A549 (cell line): ENCODE measurements at regions not wholly inside any gene's neighbourhood (a gene's known extent, or its start where the extent isn't known, plus 50 kb on each side); places are given as distances from the start of the nearest gene placed in this dataset.

Source experiments
- ATAC-seq, 2 experiments: fragments of 200-7000 bp in 1 of 2; fragments of >200 bp in 1 of 2; cut with Nextera tagmentation in 1 of 2; cut with Tn5 transposase in 1 of 2; 3 replicates each; pipeline versions ENCODE4 v1.8.0 to v1.9.1; 2018 to 2020; ENCODE audit warnings: mild to moderate bottlenecking in 1 of 2, moderate library complexity in 1 of 2
- CTCF ChIA-PET: fragments of 300-600 bp; sonication (Branson Sonifier 250); formaldehyde crosslinking; extraction: SDS; loops from one replicate; lab custom pipeline; 2021; ENCODE audit warnings: antibody characterized with exemption, inconsistent platforms; lab: Yijun Ruan, JAX
- POLR2A ChIA-PET: fragments of 350-600 bp; formaldehyde crosslinking; extraction: SDS; loops from one replicate; lab custom pipeline; 2021; ENCODE audit warnings: antibody characterized with exemption, inconsistent platforms; lab: Yijun Ruan, JAX
- DNase-seq, 2 experiments: peaks; one replicate each; pipeline versions ENCODE4 v3.0.0 to v3.0.0-alpha.2; 2011 to 2016; ENCODE audit warnings: low read depth in 1 of 2, low spot score in 1 of 2
- FAIRE-seq: peaks from 2 replicates; lab custom pipeline; 2011; peaks lifted over from hg19 to GRCh38; lab: Jason Lieb, UNC
- H3K27ac ChIP-seq, 2 experiments: fragments of >200 bp; sonication (Bioruptor Twin); formaldehyde crosslinking; 3 replicates each; pipeline ENCODE4 v1.5.1; 2016 to 2017
- H3K4me1 ChIP-seq: fragments of >200 bp; sonication (Bioruptor Twin); formaldehyde crosslinking; 3 replicates; pipeline ENCODE4 v1.6.1; 2016
- H3K4me2 ChIP-seq: fragments of >200 bp; sonication (Bioruptor Twin); formaldehyde crosslinking; 3 replicates; pipeline ENCODE4 v1.6.1; 2016
- H3K4me3 ChIP-seq: fragments of >200 bp; sonication (Bioruptor Twin); formaldehyde crosslinking; 3 replicates; pipeline ENCODE4 v1.5.1; 2016
- H3K9me3 ChIP-seq: fragments of >200 bp; sonication (Bioruptor Twin); formaldehyde crosslinking; 3 replicates; pipeline ENCODE4 v1.6.1; 2016
- CBX8 ChIP-seq: fragments of 200-600 bp; sonication (generic); IDR thresholded peaks from 2 replicates; pipeline ENCODE4 v1.6.1; 2016
- CEBPB ChIP-seq, 2 experiments: fragments of >200 bp in 1 of 2; sonication (Bioruptor Twin) in 1 of 2; formaldehyde crosslinking in 1 of 2; IDR thresholded peaks; 2 replicates each; pipeline ENCODE4 v1.6.1; 2012 to 2016
- EHMT2 ChIP-seq: fragments of 200-600 bp; sonication (generic); IDR thresholded peaks from 2 replicates; pipeline ENCODE4 v1.6.1; 2016; ENCODE audit warnings: antibody characterized with exemption, low read depth, mild to moderate bottlenecking, moderate library complexity
- FOSL2 ChIP-seq, 2 experiments: fragments of 450-650 bp in 1 of 2; fragments of >200 bp in 1 of 2; sonication (Bioruptor Twin) in 1 of 2; formaldehyde crosslinking; IDR thresholded peaks; 2 replicates each; pipeline versions ENCODE4 v1.5.0 to v1.6.1; 2016 to 2020; ENCODE audit warnings: mild to moderate bottlenecking in 1 of 2, moderate library complexity in 1 of 2
- JUNB ChIP-seq: fragments of >200 bp; sonication (Bioruptor Twin); formaldehyde crosslinking; IDR thresholded peaks from 2 replicates; pipeline ENCODE4 v1.6.1; 2016
- MYC ChIP-seq: IDR thresholded peaks from 2 replicates; pipeline ENCODE4 v1.6.1; 2012; ENCODE audit warnings: mild to moderate bottlenecking, inconsistent platforms, low read length, improper control_type of control experiment, borderline replicate concordance
- NFE2L2 ChIP-seq: fragments of 150-350 bp; conservative IDR thresholded peaks from 2 replicates; pipeline ENCODE4 v1.6.1; 2014; ENCODE audit warnings: low read length
- NPAS2 ChIP-seq: fragments of 250-450 bp; sonication (Bioruptor Pico); IDR thresholded peaks from 2 replicates; pipeline ENCODE4 v1.8.0; 2022; ENCODE audit warnings: mild to moderate bottlenecking, moderate library complexity, borderline replicate concordance
- NR3C1 ChIP-seq: fragments of >200 bp; sonication (Bioruptor Twin); formaldehyde crosslinking; IDR thresholded peaks from 3 replicates; pipeline ENCODE4 v1.6.1; 2017
- ZC3H11A ChIP-seq: fragments of 450-650 bp; IDR thresholded peaks from 2 replicates; pipeline ENCODE4 v1.6.1; 2014; ENCODE audit warnings: antibody characterized with exemption, mild to moderate bottlenecking
- WGBS: methylation state at CpG from one replicate; pipeline ENCODE4 v1.1.6; 2017; ENCODE audit errors: missing lambda C conversion rate; 5-methylcytosine and 5-hydroxymethylcytosine counted together
- TF ChIP-seq, protein P1 (sequence below): fragments of >200 bp; sonication (Bioruptor Twin); formaldehyde crosslinking; IDR thresholded peaks from 3 replicates; pipeline ENCODE4 v1.6.1; 2016
- TF ChIP-seq, protein P2 (sequence below): IDR thresholded peaks from 2 replicates; pipeline ENCODE4 v1.6.1; 2012
- TF ChIP-seq, protein P3 (sequence below): fragments of 250-450 bp; sonication (Bioruptor Pico); IDR thresholded peaks from 2 replicates; pipeline ENCODE4 v1.5.0; 2021; ENCODE audit warnings: mild to moderate bottlenecking, moderate library complexity, borderline replicate concordance
- TF ChIP-seq, protein P4 (sequence below): fragments of >200 bp; sonication (Bioruptor Twin); formaldehyde crosslinking; IDR thresholded peaks from 2 replicates; pipeline ENCODE4 v1.6.1; 2016

DNA sequence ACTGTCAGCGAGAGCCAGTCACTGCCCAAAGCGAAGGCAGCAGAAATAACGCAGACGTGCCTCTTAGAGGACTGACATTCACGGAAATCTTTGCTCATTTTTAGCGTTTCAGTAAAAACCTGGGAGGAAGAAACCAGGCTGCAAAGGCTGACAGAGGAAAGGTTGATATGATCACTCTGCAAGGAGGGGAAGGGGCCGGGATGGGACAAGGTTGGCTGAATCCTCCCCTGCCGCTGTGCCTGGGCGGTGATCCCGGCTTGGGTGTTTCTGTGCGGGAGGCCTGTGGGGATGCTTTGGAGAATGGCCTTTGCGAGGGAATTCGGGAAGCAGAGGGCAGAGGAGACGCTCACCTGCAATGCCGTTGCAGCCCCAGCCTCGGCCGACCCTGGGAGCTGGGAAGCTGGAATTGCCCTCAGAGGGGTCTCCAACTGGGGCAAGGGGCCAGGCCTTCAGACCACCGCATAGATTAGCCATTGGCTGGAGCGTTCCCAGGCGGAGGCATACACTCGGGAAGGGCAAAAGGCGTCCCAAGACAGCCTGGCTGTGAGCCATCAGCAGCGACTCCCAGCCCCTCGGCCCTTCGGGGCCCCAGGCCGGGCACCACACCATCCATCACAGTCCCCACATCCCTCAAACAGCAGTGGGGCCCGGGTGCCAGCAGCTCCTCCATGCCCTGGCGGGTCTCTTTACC lies 111.7 kb upstream of the GPC1 start:
- DNase-seq (no peak), FAIRE-seq (no peak), ATAC-seq (no peak)
- Histone ChIP-seq H3K4me3 (no peak overlapping the region), H3K4me1 (no peaks in the 10 kb centered on the region), H3K27ac (no peak overlapping the region), H3K9me3 (no peaks in the 10 kb centered on the region), H3K4me2 (no peak overlapping the region)
- 79% methylated on average over 24 of the region's 28 CpGs for WGBS
- ChIA-PET POLR2A (no interaction called here), CTCF (interaction anchor here (1.6 kb wide), 1 partner anchor 91 kb away, joined by 5 read pairs; no protein-coding TSS in a partner anchor)
- TF ChIP-seq MYC, result no peak
- no peak for TF ChIP-seq CEBPB (IDR thresholded peaks at IDR 0.05)
- no peak for TF ChIP-seq NPAS2 (CRISPR knock-in tag)
- TF ChIP-seq, protein P1, sequence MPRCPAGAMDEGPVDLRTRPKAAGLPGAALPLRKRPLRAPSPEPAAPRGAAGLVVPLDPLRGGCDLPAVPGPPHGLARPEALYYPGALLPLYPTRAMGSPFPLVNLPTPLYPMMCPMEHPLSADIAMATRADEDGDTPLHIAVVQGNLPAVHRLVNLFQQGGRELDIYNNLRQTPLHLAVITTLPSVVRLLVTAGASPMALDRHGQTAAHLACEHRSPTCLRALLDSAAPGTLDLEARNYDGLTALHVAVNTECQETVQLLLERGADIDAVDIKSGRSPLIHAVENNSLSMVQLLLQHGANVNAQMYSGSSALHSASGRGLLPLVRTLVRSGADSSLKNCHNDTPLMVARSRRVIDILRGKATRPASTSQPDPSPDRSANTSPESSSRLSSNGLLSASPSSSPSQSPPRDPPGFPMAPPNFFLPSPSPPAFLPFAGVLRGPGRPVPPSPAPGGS, result no peak
- no peak for TF ChIP-seq CBX8
- TF ChIP-seq, protein P2, sequence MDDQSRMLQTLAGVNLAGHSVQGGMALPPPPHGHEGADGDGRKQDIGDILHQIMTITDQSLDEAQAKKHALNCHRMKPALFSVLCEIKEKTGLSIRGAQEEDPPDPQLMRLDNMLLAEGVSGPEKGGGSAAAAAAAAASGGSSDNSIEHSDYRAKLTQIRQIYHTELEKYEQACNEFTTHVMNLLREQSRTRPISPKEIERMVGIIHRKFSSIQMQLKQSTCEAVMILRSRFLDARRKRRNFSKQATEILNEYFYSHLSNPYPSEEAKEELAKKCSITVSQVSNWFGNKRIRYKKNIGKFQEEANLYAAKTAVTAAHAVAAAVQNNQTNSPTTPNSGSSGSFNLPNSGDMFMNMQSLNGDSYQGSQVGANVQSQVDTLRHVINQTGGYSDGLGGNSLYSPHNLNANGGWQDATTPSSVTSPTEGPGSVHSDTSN, result no peak
- TF ChIP-seq, protein P3, sequence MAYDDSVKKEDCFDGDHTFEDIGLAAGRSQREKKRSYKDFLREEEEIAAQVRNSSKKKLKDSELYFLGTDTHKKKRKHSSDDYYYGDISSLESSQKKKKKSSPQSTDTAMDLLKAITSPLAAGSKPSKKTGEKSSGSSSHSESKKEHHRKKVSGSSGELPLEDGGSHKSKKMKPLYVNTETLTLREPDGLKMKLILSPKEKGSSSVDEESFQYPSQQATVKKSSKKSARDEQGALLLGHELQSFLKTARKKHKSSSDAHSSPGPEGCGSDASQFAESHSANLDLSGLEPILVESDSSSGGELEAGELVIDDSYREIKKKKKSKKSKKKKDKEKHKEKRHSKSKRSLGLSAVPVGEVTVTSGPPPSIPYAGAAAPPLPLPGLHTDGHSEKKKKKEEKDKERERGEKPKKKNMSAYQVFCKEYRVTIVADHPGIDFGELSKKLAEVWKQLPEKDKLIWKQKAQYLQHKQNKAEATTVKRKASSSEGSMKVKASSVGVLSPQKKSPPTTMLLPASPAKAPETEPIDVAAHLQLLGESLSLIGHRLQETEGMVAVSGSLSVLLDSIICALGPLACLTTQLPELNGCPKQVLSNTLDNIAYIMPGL, result no peak
- TF ChIP-seq, protein P4, sequence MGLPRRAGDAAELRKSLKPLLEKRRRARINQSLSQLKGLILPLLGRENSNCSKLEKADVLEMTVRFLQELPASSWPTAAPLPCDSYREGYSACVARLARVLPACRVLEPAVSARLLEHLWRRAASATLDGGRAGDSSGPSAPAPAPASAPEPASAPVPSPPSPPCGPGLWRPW, result no peak
- TF ChIP-seq EHMT2, result no peak

DNA sequence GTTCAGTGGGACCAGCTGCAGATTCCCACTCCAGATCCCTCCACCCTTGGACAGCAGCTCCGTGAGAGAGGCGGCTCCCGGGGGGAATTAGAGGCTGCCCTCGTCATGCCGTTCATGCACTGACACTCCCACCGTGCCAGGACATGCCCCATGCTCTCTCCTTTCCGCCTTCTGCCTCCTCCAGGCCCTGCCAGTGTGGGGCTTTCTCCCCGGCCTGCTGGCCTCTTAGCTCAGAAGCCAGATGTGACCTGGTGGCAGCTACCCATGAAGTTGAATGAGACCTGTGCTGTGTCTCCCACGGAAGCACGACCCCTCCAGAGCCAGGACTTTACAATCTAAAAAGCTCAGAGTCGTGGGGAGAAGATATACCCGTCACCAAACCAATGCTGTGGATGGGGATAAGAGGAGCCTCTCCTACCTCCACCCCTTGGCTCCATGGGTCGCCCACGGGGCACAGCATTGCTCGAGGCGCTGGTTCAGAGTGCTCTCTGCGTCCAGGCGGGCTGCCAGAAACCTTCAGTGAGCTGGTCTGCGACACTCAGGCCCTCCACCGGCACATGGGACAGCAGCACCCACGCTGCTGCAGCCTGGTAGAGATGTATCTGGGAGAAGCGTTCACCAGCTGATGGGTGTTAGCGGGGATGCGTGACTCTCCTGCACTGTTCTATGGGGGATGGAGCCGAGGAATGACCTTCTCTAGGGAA lies 111.0 kb upstream of the GPC1 start:
- Histone ChIP-seq H3K4me1 (no peaks in the 10 kb centered on the region), H3K4me3 (no peak overlapping the region), H3K4me2 (no peak overlapping the region), H3K9me3 (no peaks in the 10 kb centered on the region), H3K27ac (no peak overlapping the region)
- no peak for TF ChIP-seq NR3C1
- TF ChIP-seq ZC3H11A, result no peak
- 70% methylated on average over 22 of the region's 25 CpGs for WGBS
- no peak; a peak in 1 of 6 replicates for ATAC-seq
- FAIRE-seq, result no peak
- no peak for DNase-seq
- POLR2A ChIA-PET, result no interaction called here
- CTCF ChIA-PET, result interaction anchor here (1.0 to 1.6 kb wide), 2 partner anchors 14 to 92 kb away, joined by 4 to 5 read pairs; no protein-coding TSS in a partner anchor

DNA sequence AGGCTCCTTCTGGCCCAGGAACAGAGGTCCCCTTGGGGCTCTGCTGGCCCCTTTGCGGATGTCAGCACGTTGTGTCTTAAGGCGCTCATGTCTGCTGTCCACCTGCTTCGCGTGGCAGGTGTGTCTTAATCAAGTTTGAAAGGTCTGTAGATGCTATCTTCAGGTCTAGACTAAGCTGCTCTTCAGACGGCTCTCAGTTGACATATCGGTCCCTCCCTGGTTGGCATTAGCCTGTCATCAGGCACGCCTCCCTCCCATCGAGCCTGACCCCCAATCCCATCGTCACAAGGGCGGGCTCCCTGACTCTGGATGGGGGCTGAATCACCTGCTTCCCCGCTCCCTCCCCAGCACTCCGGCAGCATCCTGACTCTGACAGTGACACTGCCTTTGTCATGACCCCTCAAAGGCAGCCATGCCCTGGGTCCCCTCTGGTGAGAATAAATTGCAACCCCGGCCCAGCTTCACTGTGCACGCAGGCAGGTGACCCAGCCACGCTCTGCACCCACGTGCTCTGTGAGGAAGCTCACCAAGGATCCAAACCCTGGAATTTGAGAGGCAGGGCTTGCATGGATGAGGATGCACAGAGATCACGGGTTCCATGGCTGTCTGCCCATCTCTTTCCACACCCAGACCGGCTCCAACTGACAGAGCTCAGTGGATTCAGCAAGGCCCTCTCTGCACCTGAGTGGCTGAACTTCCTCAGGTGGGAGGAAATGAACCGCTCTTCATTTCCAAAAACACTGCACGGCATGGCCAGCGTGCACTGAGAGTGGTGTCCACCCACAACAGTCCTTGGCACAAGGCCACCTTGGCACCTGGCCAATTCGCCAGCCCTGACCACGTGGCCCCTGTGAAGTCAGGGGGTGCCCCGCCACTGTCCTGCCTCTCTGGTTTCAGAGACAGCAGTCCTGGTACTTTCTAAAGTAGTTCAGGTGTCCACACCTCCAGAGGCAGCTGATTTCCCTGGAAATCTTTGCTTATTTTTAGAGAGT lies 110.2 kb upstream of the GPC1 start:
- DNase-seq, result no peak
- no peak for ATAC-seq
- WGBS, result 72% methylated on average over 24 of the region's 25 CpGs

More for the DNA sequence above, 110.2 kb upstream of the GPC1 start:
- ChIA-PET CTCF (interaction anchor here (1.0 to 1.1 kb wide), 2 partner anchors 13 to 30 kb away, joined by 4 read pairs; no protein-coding TSS in a partner anchor), POLR2A (no interaction called here)
- Histone ChIP-seq H3K4me1 (no peaks in the 10 kb centered on the region), H3K9me3 (no peaks in the 10 kb centered on the region), H3K4me3 (no peak overlapping the region), H3K27ac (no peak overlapping the region), H3K4me2 (no peak overlapping the region)
- no peak for FAIRE-seq
- no peak for TF ChIP-seq NFE2L2
- TF ChIP-seq, protein P3, result no peak
- TF ChIP-seq, protein P4, result no peak
- TF ChIP-seq FOSL2 (IDR thresholded peaks at IDR 0.05), result no peak
- TF ChIP-seq FOSL2 (CRISPR knock-in tag; IDR thresholded peaks at IDR 0.05), result no peak
- TF ChIP-seq MYC, result no peak
- TF ChIP-seq NPAS2 (CRISPR knock-in tag), result no peak
- TF ChIP-seq JUNB, result no peak
